ENCODE measurements at regions not wholly inside any gene's neighbourhood (a gene's known extent, or its start where the extent isn't known, plus 50 kb on each side); places are given as distances from the start of the nearest gene placed in this dataset.

DNA sequence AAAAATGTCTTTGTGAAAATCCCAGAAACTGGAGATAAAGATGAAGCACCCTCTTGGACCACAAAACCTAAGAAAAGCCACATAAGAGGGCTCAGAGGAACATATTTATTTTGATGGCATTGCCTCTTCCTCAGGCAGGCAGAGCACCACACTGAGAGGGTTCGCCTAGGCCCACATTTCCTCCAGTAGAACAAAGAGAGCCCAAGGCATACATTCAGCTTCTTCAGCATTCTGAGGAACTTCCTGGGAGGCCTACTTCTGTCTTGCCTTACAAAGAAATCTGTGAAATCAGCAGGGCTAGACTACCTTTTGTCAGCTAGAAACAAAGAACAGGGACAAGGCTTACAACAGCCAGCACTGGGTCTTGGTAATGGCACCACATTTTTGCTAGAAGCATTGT, 1325.3 kb downstream of the SI start:
- TF ChIP-seq, protein P1, sequence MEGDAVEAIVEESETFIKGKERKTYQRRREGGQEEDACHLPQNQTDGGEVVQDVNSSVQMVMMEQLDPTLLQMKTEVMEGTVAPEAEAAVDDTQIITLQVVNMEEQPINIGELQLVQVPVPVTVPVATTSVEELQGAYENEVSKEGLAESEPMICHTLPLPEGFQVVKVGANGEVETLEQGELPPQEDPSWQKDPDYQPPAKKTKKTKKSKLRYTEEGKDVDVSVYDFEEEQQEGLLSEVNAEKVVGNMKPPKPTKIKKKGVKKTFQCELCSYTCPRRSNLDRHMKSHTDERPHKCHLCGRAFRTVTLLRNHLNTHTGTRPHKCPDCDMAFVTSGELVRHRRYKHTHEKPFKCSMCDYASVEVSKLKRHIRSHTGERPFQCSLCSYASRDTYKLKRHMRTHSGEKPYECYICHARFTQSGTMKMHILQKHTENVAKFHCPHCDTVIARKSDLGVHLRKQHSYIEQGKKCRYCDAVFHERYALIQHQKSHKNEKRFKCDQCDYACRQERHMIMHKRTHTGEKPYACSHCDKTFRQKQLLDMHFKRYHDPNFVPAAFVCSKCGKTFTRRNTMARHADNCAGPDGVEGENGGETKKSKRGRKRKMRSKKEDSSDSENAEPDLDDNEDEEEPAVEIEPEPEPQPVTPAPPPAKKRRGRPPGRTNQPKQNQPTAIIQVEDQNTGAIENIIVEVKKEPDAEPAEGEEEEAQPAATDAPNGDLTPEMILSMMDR (IDR thresholded peaks at IDR 0.05) = no peak
- TF ChIP-seq POLR2A (IDR thresholded peaks at IDR 0.05) = no peak
